Keratinocyte (primary cell): ENCODE measurements at regions not wholly inside any gene's neighbourhood (a gene's known extent, or its start where the extent isn't known, plus 50 kb on each side); places are given as distances from the start of the nearest gene placed in this dataset.

Experiments
- DNase-seq: peaks from one replicate; pipeline ENCODE4 v3.0.0-alpha.2; 2011; ENCODE audit warnings: low read depth, missing footprints, low spot score
- FAIRE-seq: peaks from 2 replicates; lab custom pipeline; 2011; peaks lifted over from hg19 to GRCh38; lab: Jason Lieb, UNC
- H2AFZ ChIP-seq: 2 replicates; pipeline ENCODE4 v1.6.0; 2012; ENCODE audit warnings: low read length, control low read depth, inconsistent platforms; ENCODE audit not compliant: control insufficient read depth
- H3K27ac ChIP-seq: 2 replicates; pipeline ENCODE4 v1.5.1; 2011; ENCODE audit warnings: low read length; ENCODE audit not compliant: control insufficient read depth, insufficient read depth
- H3K27me3 ChIP-seq: 3 replicates; pipeline ENCODE4 v1.6.0; 2011; ENCODE audit warnings: low read length; ENCODE audit not compliant: control insufficient read depth, insufficient read depth; ENCODE audit errors: extremely low read depth
- H3K36me3 ChIP-seq, 2 experiments: 2 replicates in 1 of 2; 3 replicates in 1 of 2; pipeline ENCODE4 v1.5.1; 2011; ENCODE audit warnings: low read length in 2 of 2, mild to moderate bottlenecking in 1 of 2; ENCODE audit not compliant: control insufficient read depth in 2 of 2, insufficient read depth in 2 of 2; ENCODE audit errors: extremely low read depth in 1 of 2
- H3K4me1 ChIP-seq: 3 replicates; pipeline ENCODE4 v1.5.1; 2011; ENCODE audit warnings: low read length; ENCODE audit not compliant: control insufficient read depth, insufficient read depth; ENCODE audit errors: extremely low read depth
- H3K4me2 ChIP-seq: 3 replicates; pipeline ENCODE4 v1.6.0; 2011; ENCODE audit warnings: low read depth, low read length; ENCODE audit not compliant: control insufficient read depth, insufficient read depth; ENCODE audit errors: extremely low read depth
- H3K4me3 ChIP-seq, 3 experiments: fragments of 200-600 bp in 1 of 3; sonication (generic) in 1 of 3; 2 replicates in 2 of 3; 3 replicates in 1 of 3; pipeline ENCODE4 v1.5.1; 2011 to 2016; ENCODE audit warnings: low read length in 3 of 3, mild to moderate bottlenecking in 3 of 3, control low read depth in 2 of 3, inconsistent platforms in 1 of 3, low read depth in 1 of 3, mixed read lengths in 1 of 3, mixed run types in 1 of 3, moderate library complexity in 1 of 3; ENCODE audit not compliant: control insufficient read depth in 2 of 3, insufficient read depth in 2 of 3; ENCODE audit errors: extremely low read depth in 1 of 3
- H3K79me2 ChIP-seq: 2 replicates; pipeline ENCODE4 v1.6.0; 2012; ENCODE audit warnings: low read length; ENCODE audit not compliant: control insufficient read depth, insufficient read depth
- H3K9ac ChIP-seq: 3 replicates; pipeline ENCODE4 v1.6.0; 2011; ENCODE audit warnings: low read length; ENCODE audit not compliant: control insufficient read depth, insufficient read depth; ENCODE audit errors: extremely low read depth
- H3K9me1 ChIP-seq: 3 replicates; pipeline ENCODE4 v1.6.0; 2011; ENCODE audit warnings: low read length; ENCODE audit not compliant: control insufficient read depth, insufficient read depth; ENCODE audit errors: extremely low read depth
- H3K9me3 ChIP-seq: 2 replicates; pipeline ENCODE4 v1.5.1; 2012; ENCODE audit warnings: low read depth, low read length; ENCODE audit not compliant: control insufficient read depth
- H4K20me1 ChIP-seq: 3 replicates; pipeline ENCODE4 v1.6.0; 2011; ENCODE audit warnings: low read length; ENCODE audit not compliant: control insufficient read depth, insufficient read depth; ENCODE audit errors: extremely low read depth
- EZH2 ChIP-seq: IDR thresholded peaks from one replicate; pipeline ENCODE4 v1.6.1; 2012; ENCODE audit warnings: inconsistent platforms, mild to moderate bottlenecking, low read length, moderate library complexity
- dilution Hi-C: fragments of 300-500 bp; cut with MboI; formaldehyde crosslinking; loops from one replicate; pipeline ENCODE4 v1.7.0; 2020; ENCODE audit warnings: low sequenced_read_pairs; ENCODE audit not compliant: extremely low pct_ligation_motif_present
- TF ChIP-seq, protein P1 (sequence below), 3 experiments: IDR thresholded peaks in 1 of 3; conservative IDR thresholded peaks in 1 of 3; optimal IDR thresholded peaks in 1 of 3; 2 replicates in 2 of 3; 3 replicates in 1 of 3; pipeline versions ENCODE3 to v1.5.1; 2011; ENCODE audit warnings: low read length in 3 of 3, mild to moderate bottlenecking in 3 of 3, moderate library complexity in 2 of 3, control low read depth in 1 of 3, inconsistent platforms in 1 of 3; ENCODE audit not compliant: insufficient read depth in 2 of 3; ENCODE audit errors: extremely low read depth in 1 of 3

DNA sequence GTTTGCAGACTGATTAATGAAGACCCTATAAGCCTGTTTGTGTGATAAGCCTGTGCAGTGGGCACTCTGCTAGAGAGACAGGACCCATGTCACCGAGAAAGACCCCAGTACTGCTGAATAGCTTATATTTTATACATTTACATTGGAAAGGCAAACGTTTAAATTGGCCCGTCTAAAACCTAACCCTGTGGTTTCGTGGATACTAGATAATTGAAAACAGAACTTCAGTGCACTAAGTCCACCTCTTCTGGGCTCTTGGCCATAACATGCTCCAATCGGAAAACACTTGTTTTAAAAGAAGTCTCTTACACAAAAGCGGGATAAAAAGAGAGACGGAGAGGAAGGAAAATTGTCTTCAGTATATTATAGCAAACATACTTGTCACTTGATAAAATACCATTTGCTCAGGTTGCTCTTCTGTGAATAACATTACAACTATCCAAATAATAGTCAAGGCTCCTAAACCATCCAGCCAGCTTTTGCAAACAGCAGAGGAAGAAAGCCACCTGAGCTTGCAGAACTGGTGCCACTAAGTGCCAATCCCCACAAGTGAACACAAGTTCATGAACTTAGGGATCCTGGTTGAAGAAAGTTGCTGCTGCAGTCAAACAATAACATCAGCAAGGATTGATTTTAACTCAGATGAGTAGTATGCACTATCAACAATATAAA is 218.4 kb upstream of the FN1 start:
- Histone ChIP-seq H4K20me1 (no peaks in the 10 kb centered on the region), H3K4me1 (no peaks in the 10 kb centered on the region), H2AFZ (no peak overlapping the region), H3K4me3 (no peak overlapping the region), H3K27ac (no peak overlapping the region), H3K36me3 (no peaks in the 10 kb centered on the region), H3K4me2 (no peak overlapping the region), H3K9me1 (no peaks in the 10 kb centered on the region), H3K9me3 (no peaks in the 10 kb centered on the region), H3K27me3 (no peaks in the 10 kb centered on the region), H3K9ac (no peak overlapping the region), H3K79me2 (no peaks in the 10 kb centered on the region)
- DNase-seq (no peak), FAIRE-seq (no peak)
- dilution Hi-C loops, result no loop called here
- no peak for TF ChIP-seq EZH2
- TF ChIP-seq, protein P1, sequence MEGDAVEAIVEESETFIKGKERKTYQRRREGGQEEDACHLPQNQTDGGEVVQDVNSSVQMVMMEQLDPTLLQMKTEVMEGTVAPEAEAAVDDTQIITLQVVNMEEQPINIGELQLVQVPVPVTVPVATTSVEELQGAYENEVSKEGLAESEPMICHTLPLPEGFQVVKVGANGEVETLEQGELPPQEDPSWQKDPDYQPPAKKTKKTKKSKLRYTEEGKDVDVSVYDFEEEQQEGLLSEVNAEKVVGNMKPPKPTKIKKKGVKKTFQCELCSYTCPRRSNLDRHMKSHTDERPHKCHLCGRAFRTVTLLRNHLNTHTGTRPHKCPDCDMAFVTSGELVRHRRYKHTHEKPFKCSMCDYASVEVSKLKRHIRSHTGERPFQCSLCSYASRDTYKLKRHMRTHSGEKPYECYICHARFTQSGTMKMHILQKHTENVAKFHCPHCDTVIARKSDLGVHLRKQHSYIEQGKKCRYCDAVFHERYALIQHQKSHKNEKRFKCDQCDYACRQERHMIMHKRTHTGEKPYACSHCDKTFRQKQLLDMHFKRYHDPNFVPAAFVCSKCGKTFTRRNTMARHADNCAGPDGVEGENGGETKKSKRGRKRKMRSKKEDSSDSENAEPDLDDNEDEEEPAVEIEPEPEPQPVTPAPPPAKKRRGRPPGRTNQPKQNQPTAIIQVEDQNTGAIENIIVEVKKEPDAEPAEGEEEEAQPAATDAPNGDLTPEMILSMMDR (optimal IDR thresholded peaks at IDR 0.05 in 1 of 3, IDR thresholded peaks at IDR 0.05 in 1 of 3, conservative IDR thresholded peaks at IDR 0.05 in 1 of 3; ENCODE audit: extremely low read depth in 1 of 3, insufficient read depth in 2 of 3, low read length in 3 of 3), result no peak

- Histone ChIP-seq H3K79me2 (no peaks in the 10 kb centered on the region), H3K27me3 (no peaks in the 10 kb centered on the region), H2AFZ (no peak overlapping the region), H3K4me1 (no peaks in the 10 kb centered on the region), H3K4me3 (no peak overlapping the region), H3K9ac (no peak overlapping the region), H4K20me1 (no peaks in the 10 kb centered on the region), H3K27ac (no peak overlapping the region), H3K36me3 (no peaks in the 10 kb centered on the region), H3K4me2 (no peak overlapping the region), H3K9me1 (no peaks in the 10 kb centered on the region), H3K9me3 (no peaks in the 10 kb centered on the region)
- no peak for FAIRE-seq
- no peak for TF ChIP-seq EZH2
- TF ChIP-seq, protein P1 (optimal IDR thresholded peaks at IDR 0.05 in 1 of 3, IDR thresholded peaks at IDR 0.05 in 1 of 3, conservative IDR thresholded peaks at IDR 0.05 in 1 of 3; ENCODE audit: extremely low read depth in 1 of 3, insufficient read depth in 2 of 3, low read length in 3 of 3), result no peak
- no peak for DNase-seq
- dilution Hi-C loops, result no loop called here
Observed at GRCh38 chr2:215653344-215654030, 217.6 kb upstream of the FN1 start.
